Pancreas (tissue), 10 donors: ENCODE measurements at regions not wholly inside any gene's neighbourhood (a gene's known extent, or its start where the extent isn't known, plus 50 kb on each side); places are given as distances from the start of the nearest gene placed in this dataset.

Experiments
- ATAC-seq, 4 donors: fragments of 200-7000 bp; cut with Tn5 transposase; one replicate each; pipeline versions ENCODE4 v1.8.0 to v1.9.1; 2020; ENCODE audit warnings: mild to moderate bottlenecking in 4 of 4, moderate library complexity in 4 of 4
- DNase-seq, 6 donors: peaks; one replicate each; pipeline ENCODE4 v3.0.0-alpha.2; 2020
- FAIRE-seq: peaks from 2 replicates; lab custom pipeline; 2012; peaks lifted over from hg19 to GRCh38; lab: Jason Lieb, UNC
- H3K27ac ChIP-seq, 4 donors: fragments of 200-600 bp; sonication (generic); 1 replicate in 3 of 4; 2 replicates in 1 of 4; pipeline versions ENCODE4 v1.5.0 to v1.8.0; 2020
- H3K27me3 ChIP-seq, 4 donors: fragments of 200-600 bp; one replicate each; pipeline ENCODE4 v1.8.0; 2021
- H3K36me3 ChIP-seq, 3 donors: fragments of 200-600 bp; sonication (generic) in 1 of 3; one replicate each; pipeline versions ENCODE4 v1.5.0 to v1.8.0; 2020 to 2021
- H3K4me1 ChIP-seq, 3 donors: fragments of 200-600 bp; one replicate each; pipeline ENCODE4 v1.8.0; 2021
- H3K4me3 ChIP-seq, 4 donors: fragments of 200-600 bp; sonication (generic) in 2 of 4; one replicate each; pipeline versions ENCODE4 v1.5.0 to v1.8.0; 2020 to 2021
- H3K9me3 ChIP-seq, 4 donors: fragments of 200-600 bp; one replicate each; pipeline ENCODE4 v1.8.0; 2021
- CTCF ChIP-seq, 4 donors: fragments of 200-600 bp; sonication (generic) in 3 of 4; IDR thresholded peaks; one replicate each; pipeline versions ENCODE4 v1.5.0 to v1.8.0; 2021; ENCODE audit warnings: antibody characterized with exemption in 4 of 4
- WGBS, 2 donors: extraction: QIAGEN DNeasy Blood & Tissue Kit; methylation state at CpG; one replicate each; pipeline ENCODE4 v1.1.7; 2013; 5-methylcytosine and 5-hydroxymethylcytosine counted together
- intact Hi-C, 3 donors: fragments of 100-400 bp; cut with DNase I; formaldehyde crosslinking; loops; one replicate each; pipeline versions ENCODE4 v1.11.1 to v1.14.2; 2022
- donor health status: healthy with polysubstance abuse.
- donor health status: DM: no; HTN: no; CAD: no; lungs with moderate emphysema.
- donor health status: DM: no; HTN: no; CAD: no.
- donor health status: control.
- donor health status: control.
- donor health status: Bipolar disorder and iron deficiency.
- donor health status: DM: yes; HTN: yes; CAD: no.
- donor health status: DM: no; HTN: no; CAD: no.
- donor health status: DM: no; HTN: no; CAD: no.
- donor health status: DM: yes; HTN: yes; CAD: no.

- no peak for TF ChIP-seq CTCF (IDR thresholded peaks at IDR 0.05)
- DNase-seq = peak in 1 of 6 donors; percentile 52
- 88 to 91% methylated on average over 68 to 69 of the region's 69 CpGs for WGBS, 2 donors
- ATAC-seq = no peak
- no peaks in the 10 kb centered on the region for H3K36me3 ChIP-seq
- H3K27me3 ChIP-seq = no peaks in the 10 kb centered on the region
- H3K4me3 ChIP-seq = no peak overlapping the region
- H3K27ac ChIP-seq = no peak overlapping the region
- no peak for FAIRE-seq
- peaks cover 0 to 11% (median 0%) of the 10 kb centered on the region in 3 donors for H3K4me1 ChIP-seq
- intact Hi-C loops = no loop called here
- no peaks in the 10 kb centered on the region for H3K9me3 ChIP-seq
These were observed 246.6 kb upstream of the REG3G start for GRCh38 chr2:78778756-78779510.

GRCh38 chr2:78779761-78780160 is 245.7 kb upstream of the REG3G start:
- intact Hi-C loops = no loop called here
- H3K4me1 ChIP-seq = peaks cover 0 to 11% (median 0%) of the 10 kb centered on the region in 3 donors
- H3K4me3 ChIP-seq = no peak overlapping the region
- no peak for ATAC-seq
- no peak for TF ChIP-seq CTCF (IDR thresholded peaks at IDR 0.05)
- WGBS, 2 donors = 77 to 83% methylated on average over 12 of the region's 12 CpGs
- FAIRE-seq = no peak
- no peaks in the 10 kb centered on the region for H3K27me3 ChIP-seq
- no peak overlapping the region for H3K27ac ChIP-seq
- H3K36me3 ChIP-seq = no peaks in the 10 kb centered on the region
- no peaks in the 10 kb centered on the region for H3K9me3 ChIP-seq
- no peak for DNase-seq

GRCh38 chr2:78780256-78780655 is 245.2 kb upstream of the REG3G start:
- Histone ChIP-seq H3K4me3 (no peak overlapping the region), H3K36me3 (no peaks in the 10 kb centered on the region), H3K27me3 (no peaks in the 10 kb centered on the region), H3K27ac (peak overlapping the region in 1 of 4 donors; percentile 9), H3K4me1 (peaks cover 0 to 11% (median 0%) of the 10 kb centered on the region in 3 donors), H3K9me3 (no peaks in the 10 kb centered on the region)
- no peak for TF ChIP-seq CTCF (IDR thresholded peaks at IDR 0.05)
- DNase-seq = peak in 1 of 6 donors; percentile 33
- intact Hi-C loops = no loop called here
- 24% methylated on average over 5 of the region's 5 CpGs for WGBS, 2 donors
- no peak for FAIRE-seq
- ATAC-seq = peak in 3 of 4 donors; percentile 51 to 91 (median 90)

- 45 to 52% methylated on average over 7 of the region's 7 CpGs for WGBS, 2 donors
- ATAC-seq (peak; percentile 31 to 83 (median 68)), DNase-seq (peak in 1 of 6 donors; percentile 26), FAIRE-seq (no peak)
- H3K4me1 ChIP-seq = peaks cover 0 to 11% (median 0%) of the 10 kb centered on the region in 3 donors
- no peaks in the 10 kb centered on the region for H3K9me3 ChIP-seq
- intact Hi-C loops = no loop called here
- H3K27me3 ChIP-seq = no peaks in the 10 kb centered on the region
- H3K36me3 ChIP-seq = no peaks in the 10 kb centered on the region
- H3K27ac ChIP-seq = peak overlapping the region in 1 of 4 donors; percentile 9
- H3K4me3 ChIP-seq = no peak overlapping the region
- TF ChIP-seq CTCF (IDR thresholded peaks at IDR 0.05) = no peak
These were observed 244.5 kb upstream of the REG3G start for GRCh38 chr2:78780864-78781583.
